RPMI8226 (cell line): ENCODE measurements at regions not wholly inside any gene's neighbourhood (a gene's known extent, or its start where the extent isn't known, plus 50 kb on each side); places are given as distances from the start of the nearest gene placed in this dataset.

ENCODE experiments used
- DNase-seq: peaks from one replicate; pipeline ENCODE4 v3.0.0-alpha.2; 2015

- DNase-seq: no peak
These were observed 50.6 kb upstream of the L3MBTL4 start for GRCh38 chr18:6465281-6465680.

GRCh38 chr18:6476190-6476589 is 61.5 kb upstream of the L3MBTL4 start:
- no peak for DNase-seq

GRCh38 chr18:6476880-6477279 is 62.2 kb upstream of the L3MBTL4 start:
- DNase-seq: no peak

GRCh38 chr18:6478121-6478520 is 63.4 kb upstream of the L3MBTL4 start:
- DNase-seq: no peak

- no peak for DNase-seq
These were observed 65.0 kb upstream of the L3MBTL4 start for GRCh38 chr18:6479699-6480098.

GRCh38 chr18:6482198-6482977 is 67.7 kb upstream of the L3MBTL4 start:
- DNase-seq: peak; percentile 10

- no peak for DNase-seq
These were observed 69.9 kb upstream of the L3MBTL4 start for GRCh38 chr18:6484659-6485058.

GRCh38 chr18:6486313-6486712 is 71.6 kb upstream of the L3MBTL4 start:
- DNase-seq: no peak

GRCh38 chr18:6486764-6487426 is 72.2 kb upstream of the L3MBTL4 start:
- no peak for DNase-seq

GRCh38 chr18:6487968-6488367 is 73.3 kb upstream of the L3MBTL4 start:
- DNase-seq: no peak

- DNase-seq: no peak
These were observed 74.2 kb upstream of the L3MBTL4 start for GRCh38 chr18:6488956-6489355.

GRCh38 chr18:6489977-6490376 is 75.3 kb upstream of the L3MBTL4 start:
- no peak for DNase-seq

GRCh38 chr18:6493194-6493593 is 78.5 kb upstream of the L3MBTL4 start:
- no peak for DNase-seq

GRCh38 chr18:6495536-6495935 is 80.8 kb upstream of the L3MBTL4 start:
- no peak for DNase-seq

- no peak for DNase-seq
These were observed 82.8 kb upstream of the L3MBTL4 start for GRCh38 chr18:6497543-6497942.

GRCh38 chr18:6498289-6498856 is 83.7 kb upstream of the L3MBTL4 start:
- DNase-seq: no peak

- DNase-seq: no peak
These were observed 90.1 kb upstream of the L3MBTL4 start for GRCh38 chr18:6504605-6505497.

GRCh38 chr18:6505498-6505875 is 90.8 kb upstream of the L3MBTL4 start:
- DNase-seq: no peak

GRCh38 chr18:6509417-6509816 is 94.7 kb upstream of the L3MBTL4 start:
- DNase-seq: peak; percentile 65

GRCh38 chr18:6509832-6510231 is 95.1 kb upstream of the L3MBTL4 start:
- peak; percentile 40 for DNase-seq

- no peak for DNase-seq
These were observed 106.2 kb upstream of the L3MBTL4 start for GRCh38 chr18:6520901-6521300.

GRCh38 chr18:6521803-6522418 is 107.2 kb upstream of the L3MBTL4 start:
- peak; percentile 68 for DNase-seq

- DNase-seq: no peak
These were observed 110.9 kb upstream of the L3MBTL4 start for GRCh38 chr18:6525604-6526003.
